Hepatocyte (in vitro differentiated cells): ENCODE measurements at regions not wholly inside any gene's neighbourhood (a gene's known extent, or its start where the extent isn't known, plus 50 kb on each side); places are given as distances from the start of the nearest gene placed in this dataset. TPM values are rescaled to one million over a fixed set of nuclear protein-coding genes. Genes with fewer than 3 reads are reported as not detected.
A peak's percentile ranks its signal among the peaks of the same experiment; 100 is the strongest.

Experiments used
- DNase-seq: peaks from one replicate; pipeline ENCODE4 v3.0.0-alpha.2; 2016; ENCODE audit warnings: low spot score
- H2AFZ ChIP-seq: fragments of 200-600 bp; sonication (generic); 2 replicates; pipeline ENCODE4 v1.6.0; 2016; ENCODE audit warnings: antibody characterized with exemption, mild to moderate bottlenecking
- H3K27ac ChIP-seq: fragments of 200-600 bp; sonication (generic); 2 replicates; pipeline ENCODE4 v1.5.1; 2016; ENCODE audit warnings: mild to moderate bottlenecking
- H3K27me3 ChIP-seq: fragments of 200-600 bp; sonication (generic); 2 replicates; pipeline ENCODE4 v1.6.1; 2016
- H3K36me3 ChIP-seq: fragments of 200-600 bp; sonication (generic); replicated peaks from 2 replicates; pipeline ENCODE4 v1.5.1; 2016; ENCODE audit warnings: low read depth; ENCODE audit not compliant: insufficient read depth
- H3K4me1 ChIP-seq: fragments of 200-600 bp; sonication (generic); 2 replicates; pipeline ENCODE4 v1.5.1; 2016; ENCODE audit warnings: mild to moderate bottlenecking, moderate library complexity; ENCODE audit not compliant: insufficient read depth
- H3K4me2 ChIP-seq: fragments of 200-600 bp; sonication (generic); 2 replicates; pipeline ENCODE4 v1.6.0; 2016
- H3K4me3 ChIP-seq: fragments of 200-600 bp; sonication (generic); 2 replicates; pipeline ENCODE4 v1.5.1; 2016; ENCODE audit warnings: mild to moderate bottlenecking
- H3K79me2 ChIP-seq: fragments of 200-600 bp; sonication (generic); 2 replicates; pipeline ENCODE4 v1.6.0; 2017; ENCODE audit warnings: mild to moderate bottlenecking
- H3K9me2 ChIP-seq: fragments of 200-600 bp; sonication (generic); replicated peaks from 2 replicates; pipeline ENCODE4 v1.6.0; 2017; ENCODE audit warnings: mild to moderate bottlenecking; ENCODE audit not compliant: insufficient read depth
- H3K9me3 ChIP-seq: fragments of 200-600 bp; sonication (generic); 2 replicates; pipeline ENCODE4 v1.5.1; 2016; ENCODE audit warnings: low read depth, mild to moderate bottlenecking
- H4K20me1 ChIP-seq: fragments of 200-600 bp; sonication (generic); 2 replicates; pipeline ENCODE4 v1.6.0; 2016; ENCODE audit warnings: mild to moderate bottlenecking; ENCODE audit not compliant: insufficient read depth, poor library complexity, severe bottlenecking
- EZH2 ChIP-seq: fragments of 200-600 bp; sonication (generic); IDR thresholded peaks from 2 replicates; pipeline ENCODE4 v1.6.1; 2016; ENCODE audit warnings: antibody characterized with exemption, mild to moderate bottlenecking, borderline replicate concordance
- EZH2phosphoT487 ChIP-seq: fragments of 200-600 bp; sonication (generic); IDR thresholded peaks from one replicate; pipeline ENCODE4 v1.6.1; 2018; ENCODE audit warnings: antibody characterized with exemption, mild to moderate bottlenecking, low read depth, moderate library complexity; ENCODE audit not compliant: unreplicated experiment, severe bottlenecking
- WGBS: methylation state at CpG from one replicate; pipeline ENCODE4 v1.1.6; 2016; ENCODE audit warnings: low lambda C conversion rate; ENCODE audit errors: missing lambda C conversion rate; 5-methylcytosine and 5-hydroxymethylcytosine counted together
- small RNA-seq: library from RNA; depleted of rRNA; stranded (forward); fragments of <200 nt; gene quantifications from one replicate; pipeline ENCODE3, GENCODE V24; 2014
- TF ChIP-seq, protein P1 (sequence below): fragments of 200-600 bp; sonication (generic); IDR thresholded peaks from 2 replicates; pipeline ENCODE4 v1.5.1; 2016; ENCODE audit warnings: antibody characterized with exemption, mild to moderate bottlenecking; ENCODE audit not compliant: poor library complexity

DNA sequence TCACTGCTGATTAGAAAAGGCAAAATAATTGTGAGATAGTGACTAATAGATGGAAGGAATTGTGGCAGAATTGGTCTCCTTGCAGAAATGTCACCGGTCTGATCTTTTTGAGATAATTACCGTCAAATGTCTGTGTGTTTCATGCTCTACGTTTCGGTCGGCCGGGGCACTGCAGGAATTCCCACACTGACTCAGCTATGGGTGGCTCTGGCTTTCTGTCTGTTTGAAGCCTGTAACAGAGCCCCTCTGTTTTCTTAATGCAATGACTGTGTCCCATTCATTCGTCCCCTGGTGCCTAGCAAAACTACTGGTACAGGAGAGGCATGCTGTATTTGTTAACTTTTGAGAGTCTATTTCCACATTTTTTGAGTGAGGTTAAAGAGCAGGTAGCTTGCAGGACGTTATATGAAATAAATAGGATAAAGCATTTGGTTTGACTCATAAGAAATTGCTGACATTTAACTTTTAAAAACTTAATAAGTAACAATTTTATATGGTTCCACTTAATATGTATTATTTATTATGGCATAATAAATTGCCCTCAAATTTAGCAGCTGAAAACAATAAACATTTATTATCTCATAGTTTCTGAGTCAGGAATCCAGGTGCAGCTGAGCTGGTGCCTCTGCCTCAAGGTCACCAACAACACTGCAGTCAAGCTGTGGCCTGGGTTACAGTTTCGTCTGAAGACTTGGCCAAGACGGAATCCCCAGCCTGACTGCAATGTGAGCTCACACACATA, 53.3 kb upstream of the CTBP2 start:
- no peaks in the 10 kb centered on the region for H3K9me2 ChIP-seq
- no peaks in the 10 kb centered on the region for H3K27me3 ChIP-seq
- no peak overlapping the region for H3K4me3 ChIP-seq
- H3K79me2 ChIP-seq = no peaks in the 10 kb centered on the region
- no peak overlapping the region for H2AFZ ChIP-seq
- H3K9me3 ChIP-seq = no peaks in the 10 kb centered on the region
- H3K4me2 ChIP-seq = no peak overlapping the region
- no peak for TF ChIP-seq EZH2
- TF ChIP-seq EZH2phosphoT487 = no peak
- TF ChIP-seq, protein P1, sequence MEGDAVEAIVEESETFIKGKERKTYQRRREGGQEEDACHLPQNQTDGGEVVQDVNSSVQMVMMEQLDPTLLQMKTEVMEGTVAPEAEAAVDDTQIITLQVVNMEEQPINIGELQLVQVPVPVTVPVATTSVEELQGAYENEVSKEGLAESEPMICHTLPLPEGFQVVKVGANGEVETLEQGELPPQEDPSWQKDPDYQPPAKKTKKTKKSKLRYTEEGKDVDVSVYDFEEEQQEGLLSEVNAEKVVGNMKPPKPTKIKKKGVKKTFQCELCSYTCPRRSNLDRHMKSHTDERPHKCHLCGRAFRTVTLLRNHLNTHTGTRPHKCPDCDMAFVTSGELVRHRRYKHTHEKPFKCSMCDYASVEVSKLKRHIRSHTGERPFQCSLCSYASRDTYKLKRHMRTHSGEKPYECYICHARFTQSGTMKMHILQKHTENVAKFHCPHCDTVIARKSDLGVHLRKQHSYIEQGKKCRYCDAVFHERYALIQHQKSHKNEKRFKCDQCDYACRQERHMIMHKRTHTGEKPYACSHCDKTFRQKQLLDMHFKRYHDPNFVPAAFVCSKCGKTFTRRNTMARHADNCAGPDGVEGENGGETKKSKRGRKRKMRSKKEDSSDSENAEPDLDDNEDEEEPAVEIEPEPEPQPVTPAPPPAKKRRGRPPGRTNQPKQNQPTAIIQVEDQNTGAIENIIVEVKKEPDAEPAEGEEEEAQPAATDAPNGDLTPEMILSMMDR = no peak
- DNase-seq = peak; percentile 32
- 78% methylated on average over 10 of the region's 10 CpGs for WGBS
- H3K27ac ChIP-seq = peak overlapping the region; percentile 77
- peaks cover 3% of the 10 kb centered on the region for H3K4me1 ChIP-seq
- no peaks in the 10 kb centered on the region for H4K20me1 ChIP-seq
- H3K36me3 ChIP-seq = no peaks in the 10 kb centered on the region

DNA sequence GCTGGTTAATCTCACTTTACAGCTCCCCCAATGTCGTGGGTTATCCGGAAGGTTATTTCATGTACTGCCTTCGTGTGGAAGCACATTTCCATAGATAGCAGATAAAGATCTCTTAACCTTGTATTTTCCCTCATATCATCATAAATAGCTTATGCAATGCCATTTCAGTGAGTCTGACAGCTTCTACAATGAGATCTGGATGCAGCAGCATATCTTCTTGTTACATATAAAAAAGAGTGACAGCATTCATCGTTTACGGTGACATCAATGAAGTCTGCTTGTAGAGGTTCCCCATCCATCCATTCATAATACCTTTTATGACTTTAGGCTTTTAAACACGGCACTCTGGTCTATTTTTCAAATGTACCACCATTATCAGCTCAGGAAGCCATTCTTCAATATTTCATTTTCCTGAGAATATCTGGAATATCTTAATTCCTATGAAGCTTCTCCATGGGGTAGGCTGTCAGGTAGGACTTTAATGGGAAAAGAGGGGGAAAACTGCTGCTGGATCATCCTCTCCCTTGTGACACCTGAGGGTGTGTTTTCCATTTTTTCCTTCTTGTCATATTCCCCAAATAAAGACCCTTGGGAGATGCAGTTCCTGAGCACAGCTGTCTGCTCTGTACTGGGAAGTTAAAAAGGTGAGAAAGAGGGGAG, 51.9 kb upstream of the CTBP2 start:
- H3K9me2 ChIP-seq = no peaks in the 10 kb centered on the region
- TF ChIP-seq, protein P1 = no peak
- TF ChIP-seq EZH2phosphoT487 (no peak), EZH2 (no peak)
- no peak overlapping the region for H2AFZ ChIP-seq
- peaks cover 3% of the 10 kb centered on the region for H3K4me1 ChIP-seq
- H3K79me2 ChIP-seq = no peaks in the 10 kb centered on the region
- no peaks in the 10 kb centered on the region for H3K36me3 ChIP-seq
- H3K27me3 ChIP-seq = no peaks in the 10 kb centered on the region
- no peak overlapping the region for H3K27ac ChIP-seq
- H4K20me1 ChIP-seq = no peaks in the 10 kb centered on the region
- H3K4me3 ChIP-seq = no peak overlapping the region
- H3K4me2 ChIP-seq = no peak overlapping the region
- H3K9me3 ChIP-seq = no peaks in the 10 kb centered on the region
- DNase-seq = no peak
- WGBS = 83% methylated on average over 6 of the region's 6 CpGs

Small RNA genes in the stretch of these regions (small RNA-seq; reads per million reads assigned to genes)
- gene RPS27P18 = not detected
